Epithelial cell of esophagus (primary cell): ENCODE measurements at regions not wholly inside any gene's neighbourhood (a gene's known extent, or its start where the extent isn't known, plus 50 kb on each side); places are given as distances from the start of the nearest gene placed in this dataset.
A peak's percentile ranks its signal among the peaks of the same experiment; 100 is the strongest.

ENCODE experiments used
- DNase-seq: peaks from one replicate; pipeline ENCODE4 v3.0.0; 2010; ENCODE audit warnings: low read depth
- H3K4me3 ChIP-seq: 2 replicates; pipeline ENCODE4 v1.5.1; 2011; ENCODE audit warnings: mild to moderate bottlenecking, low read length, control low read depth
- CTCF ChIP-seq: IDR thresholded peaks from 2 replicates; pipeline ENCODE4 v1.5.1; 2011; ENCODE audit warnings: low read depth, mild to moderate bottlenecking, low read length, control low read depth, inconsistent platforms; ENCODE audit not compliant: insufficient read depth; ENCODE audit errors: missing control alignments

DNA sequence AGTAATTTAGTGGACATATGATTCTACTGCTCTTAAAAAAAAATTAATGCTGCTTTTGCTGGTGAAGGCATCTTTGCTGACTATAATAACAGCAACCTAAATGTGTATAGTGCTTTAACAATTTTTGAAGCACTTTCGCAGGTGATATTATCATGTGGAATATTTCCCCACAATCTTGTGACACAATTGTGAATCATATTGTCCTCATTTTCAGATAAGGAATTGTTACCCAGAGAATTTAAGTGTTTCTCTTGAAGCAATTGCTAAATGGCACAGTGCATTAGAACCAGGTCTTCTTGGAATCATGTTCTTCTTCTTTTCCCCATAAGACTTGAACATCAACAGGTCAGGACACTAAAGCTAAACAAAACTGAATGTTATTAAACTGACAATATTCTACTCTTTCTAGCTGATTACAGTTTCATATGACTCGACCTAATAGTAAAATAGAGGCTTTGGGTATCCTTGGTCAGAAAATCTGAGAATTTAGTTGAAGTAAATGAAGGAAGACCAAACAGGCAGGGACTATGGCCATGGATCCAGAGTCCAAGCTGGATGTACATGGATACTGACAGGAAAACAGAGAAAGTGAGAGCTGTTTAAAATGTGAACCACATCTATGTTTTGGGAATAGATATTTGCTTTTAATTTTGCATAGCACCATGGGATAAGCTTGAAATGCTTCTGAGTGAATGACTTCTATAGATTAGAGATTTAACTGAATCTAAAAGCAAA, 121.8 kb upstream of the SLC35B3 start:
- H3K4me3 ChIP-seq = no peak overlapping the region
- DNase-seq = peak; percentile 67
- no peak for TF ChIP-seq CTCF

- TF ChIP-seq CTCF = no peak
- no peak overlapping the region for H3K4me3 ChIP-seq
- DNase-seq = peak; percentile 93
Measured at GRCh38 chr6:8556370-8557013, 121.1 kb upstream of the SLC35B3 start.

GRCh38 chr6:8551993-8552392, 116.6 kb upstream of the SLC35B3 start:
- no peak for DNase-seq
- H3K4me3 ChIP-seq = no peak overlapping the region
- no peak for TF ChIP-seq CTCF

GRCh38 chr6:8551386-8551785, 116.0 kb upstream of the SLC35B3 start:
- no peak for TF ChIP-seq CTCF
- no peak for DNase-seq
- no peak overlapping the region for H3K4me3 ChIP-seq

DNA sequence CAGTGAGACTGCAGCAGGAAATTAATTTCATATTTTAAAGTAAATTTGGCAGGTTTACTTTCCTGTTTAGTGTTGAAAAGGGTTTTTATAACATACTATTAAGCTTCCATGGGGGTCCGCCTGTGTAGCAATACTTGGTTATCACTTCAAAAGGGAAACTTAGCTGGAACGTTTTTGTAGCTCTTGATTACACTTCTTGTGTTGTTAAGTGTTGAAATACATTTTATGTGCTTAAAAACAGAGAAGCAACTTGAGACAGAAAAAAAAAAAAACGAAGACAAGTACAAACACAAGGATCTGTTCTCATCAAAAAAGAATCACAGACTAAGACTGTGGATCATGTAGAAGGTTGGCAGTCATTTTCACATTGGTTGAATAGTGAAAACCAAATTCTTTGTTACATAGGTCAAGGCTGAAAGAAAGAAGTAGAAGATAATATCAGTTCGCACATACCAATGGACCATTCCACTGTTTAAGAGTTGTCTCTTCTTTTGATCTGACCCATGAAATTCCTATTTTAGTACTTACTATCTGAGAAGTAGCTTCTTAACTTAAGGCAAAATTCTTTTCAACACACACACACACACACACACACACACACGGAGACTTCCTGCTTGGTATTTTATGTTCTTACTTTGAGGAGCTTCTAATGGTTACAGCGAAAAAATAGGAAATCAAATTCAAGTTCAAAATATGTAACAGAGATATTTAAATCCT, 113.9 kb upstream of the SLC35B3 start:
- no peak for TF ChIP-seq CTCF
- peak; percentile 8 for DNase-seq
- no peak overlapping the region for H3K4me3 ChIP-seq

GRCh38 chr6:8546496-8546895, 111.2 kb upstream of the SLC35B3 start:
- no peak for TF ChIP-seq CTCF
- H3K4me3 ChIP-seq = no peak overlapping the region
- DNase-seq = no peak
